T-helper 2 cell treated with Interferon-gamma antibody and Interleukin-4, amounts not matched to agents 100 ng/mL and 5 ng/mL, for 36 hours (primary cell): ENCODE measurements at regions not wholly inside any gene's neighbourhood (a gene's known extent, or its start where the extent isn't known, plus 50 kb on each side); places are given as distances from the start of the nearest gene placed in this dataset.
"Not testable (repeated sequence)": the region's sequence is repeated elsewhere in the genome, so short reads cannot be mapped to it uniquely, and the experiment has no call there.

Source experiments
- intact Hi-C: fragments of 100-400 bp; cut with micrococcal nuclease; formaldehyde crosslinking; loops from one replicate; pipeline ENCODE4 v1.15.1; 2023

DNA sequence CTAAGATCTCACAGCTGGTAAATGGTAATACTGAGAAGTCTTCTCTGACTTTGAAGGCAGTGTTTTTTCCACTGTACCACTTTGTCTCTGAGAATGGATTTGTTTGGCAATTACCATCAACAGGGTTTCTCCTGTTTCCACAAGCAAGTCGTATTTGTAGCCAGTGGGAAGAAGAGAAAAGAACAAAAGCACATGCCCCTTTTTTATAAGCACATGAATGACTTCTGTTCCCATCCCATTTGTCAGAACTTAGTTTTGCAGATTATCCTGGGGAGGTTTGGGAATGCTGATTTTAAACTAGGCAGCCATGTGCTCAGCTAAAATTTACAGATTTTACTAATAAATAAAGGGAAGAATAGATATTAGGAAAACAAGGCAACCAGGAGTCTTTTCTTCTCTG is 92.9 kb upstream of the ZSWIM2 start:
- intact Hi-C loops: no loop called here

DNA sequence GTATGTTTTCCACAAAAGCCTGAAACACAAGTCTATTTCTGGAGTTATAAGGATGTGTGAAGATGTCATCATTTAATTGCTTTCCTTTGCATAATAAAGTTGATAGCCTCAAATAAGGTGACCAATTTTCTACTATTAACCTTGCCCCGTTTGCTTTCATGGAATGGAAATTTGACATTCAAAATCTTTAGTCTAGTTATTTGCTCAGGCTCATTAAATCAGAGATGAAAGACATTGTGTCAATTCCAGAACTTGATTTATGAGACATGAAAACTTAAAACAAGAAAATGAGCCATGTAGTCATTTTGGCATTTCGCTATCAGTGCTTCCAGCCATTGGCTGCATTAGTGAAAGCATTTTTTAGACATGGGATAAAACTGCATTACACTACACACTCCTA is 91.5 kb upstream of the ZSWIM2 start:
- intact Hi-C loops: no loop called here

DNA sequence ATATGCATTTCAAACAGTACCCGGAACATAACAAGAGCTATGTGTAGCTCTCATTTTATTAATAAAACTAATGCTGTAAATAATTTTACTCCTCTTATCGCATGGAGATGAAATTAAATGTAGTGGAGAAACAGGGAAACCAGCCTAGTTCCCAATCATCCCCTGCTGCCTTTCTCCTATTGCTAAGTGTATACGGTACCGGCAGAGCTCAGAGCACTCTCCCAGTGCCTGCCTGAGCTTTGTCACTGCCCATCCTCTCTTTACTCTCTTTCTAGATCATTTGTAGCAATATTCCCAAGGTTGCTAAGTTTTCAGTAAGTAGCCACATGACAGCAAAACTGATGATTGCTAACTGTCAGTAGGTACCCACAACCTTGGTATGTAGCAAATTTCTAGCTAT is 85.5 kb upstream of the ZSWIM2 start:
- intact Hi-C loops: no loop called here

DNA sequence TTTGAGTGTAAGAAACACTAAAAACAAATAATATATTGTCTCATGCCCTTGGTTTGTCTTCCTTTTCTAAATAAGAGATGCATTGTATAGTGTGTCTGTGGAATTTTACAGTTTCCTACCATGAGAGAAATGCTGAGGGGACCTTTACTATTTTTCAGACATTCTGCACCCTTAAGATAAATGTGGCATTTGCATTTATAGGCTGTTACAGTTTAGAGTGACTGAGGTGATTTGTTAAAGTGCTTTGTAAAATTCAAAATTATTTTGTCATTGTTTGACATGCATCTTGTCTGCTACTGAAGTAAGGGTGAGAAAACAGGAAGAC is 78.9 kb upstream of the ZSWIM2 start:
- intact Hi-C loops: no loop called here

DNA sequence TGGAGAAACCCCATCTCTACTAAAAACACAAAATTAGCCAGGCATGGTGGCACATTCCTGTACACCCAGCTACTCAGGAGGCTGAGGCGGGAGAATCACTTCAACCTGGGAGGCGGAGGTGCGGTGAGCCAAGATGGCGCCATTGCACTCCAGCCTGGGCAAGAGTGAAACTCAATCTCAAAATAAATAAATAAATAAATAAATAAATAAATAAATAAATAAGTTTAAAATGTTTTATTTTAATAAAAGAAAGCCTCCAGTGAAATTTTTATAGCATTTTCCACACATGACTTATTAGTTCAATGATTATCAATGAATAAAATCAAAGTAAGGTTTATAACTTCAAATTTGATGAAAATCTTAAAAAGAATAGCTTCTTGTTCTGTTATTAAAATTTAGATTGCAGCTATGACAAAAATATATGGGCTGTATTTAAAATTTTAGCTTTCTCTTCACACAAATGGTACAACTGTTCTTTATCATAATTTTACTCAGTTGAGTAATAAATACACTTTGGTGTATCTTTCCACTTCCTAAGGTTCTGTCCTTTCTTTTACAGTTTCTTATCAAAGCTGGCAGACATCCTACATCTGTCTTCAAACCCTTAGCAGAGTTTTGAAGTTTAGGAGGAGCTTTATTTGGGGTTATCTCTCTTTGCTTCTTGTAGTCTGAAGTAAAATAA is 78.4 kb upstream of the ZSWIM2 start:
- intact Hi-C loops: no loop called here

DNA sequence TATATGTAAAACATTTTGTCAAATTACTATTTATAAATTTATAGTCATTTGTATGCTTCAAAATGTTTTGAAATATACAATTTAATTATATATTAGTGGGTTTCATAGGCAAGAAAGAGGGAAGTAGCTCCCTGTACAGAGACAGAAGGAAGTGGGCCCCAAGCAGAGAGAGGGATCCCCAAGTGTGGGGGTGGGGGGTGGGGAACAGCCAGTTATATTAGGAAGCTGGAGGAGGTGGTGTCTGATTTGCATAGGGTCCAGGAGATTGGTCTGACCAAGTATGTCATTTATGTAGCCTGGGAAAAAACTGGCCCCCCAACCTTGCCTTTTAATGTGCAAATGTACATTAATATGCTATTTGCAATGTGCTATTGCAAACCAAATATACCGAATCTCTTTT is 76.5 kb upstream of the ZSWIM2 start:
- intact Hi-C loops: no loop called here

DNA sequence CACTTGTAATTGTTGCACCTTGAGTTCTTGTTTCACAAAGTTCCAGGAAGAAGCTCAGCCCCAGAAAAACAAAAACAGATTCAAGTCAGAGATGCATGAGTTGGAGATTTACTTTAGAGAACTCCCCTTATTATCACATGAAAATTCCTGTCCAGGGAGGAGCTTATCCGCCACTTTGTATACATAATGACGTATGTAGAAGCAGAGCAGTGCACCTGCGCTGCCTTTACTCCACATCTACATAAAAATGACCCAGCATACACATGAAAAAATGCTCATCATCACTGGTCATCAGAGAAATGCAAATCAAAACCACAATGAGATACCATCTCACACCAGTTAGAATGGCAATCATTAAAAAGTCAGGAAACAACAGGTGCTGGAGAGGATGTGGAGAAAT is 73.3 kb upstream of the ZSWIM2 start:
- intact Hi-C loops: not testable (repeated sequence)

DNA sequence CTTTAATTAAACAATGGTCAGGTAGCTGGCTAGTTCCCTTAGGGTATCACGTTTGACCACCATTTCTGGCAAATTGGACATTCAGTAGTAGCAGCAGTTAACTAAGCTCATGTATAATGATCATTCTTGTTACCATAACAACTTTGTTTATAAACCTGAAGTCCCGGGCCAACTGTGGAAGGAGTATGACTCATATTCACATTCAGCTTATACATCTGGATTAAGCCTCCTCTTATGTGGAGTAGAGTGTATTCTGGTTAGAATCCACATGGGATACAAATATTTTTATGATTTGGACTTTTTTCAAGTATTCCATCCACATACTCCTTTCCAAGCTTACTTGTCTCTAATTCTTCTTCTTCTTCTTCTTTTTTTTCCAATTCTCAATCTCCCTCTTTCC is 70.3 kb upstream of the ZSWIM2 start:
- intact Hi-C loops: no loop called here

DNA sequence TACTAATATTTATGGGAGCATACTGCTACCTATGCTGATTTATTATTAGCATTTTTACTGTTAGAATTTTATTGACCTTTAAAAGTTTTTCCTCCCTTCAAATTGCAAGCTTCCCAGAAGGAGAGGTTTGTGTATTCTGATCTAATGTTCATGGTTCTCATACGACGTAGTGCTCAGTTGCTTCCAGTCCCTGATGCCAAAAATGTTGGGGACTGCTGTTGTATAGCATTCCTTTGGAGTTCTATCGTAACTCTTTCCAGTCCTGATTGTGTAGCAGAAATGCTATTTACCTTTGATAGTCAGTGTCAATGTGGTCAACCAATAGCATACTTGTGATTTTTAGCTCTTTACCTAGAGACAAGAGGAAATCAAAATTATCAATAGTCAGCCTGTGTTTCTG is 69.5 kb upstream of the ZSWIM2 start:
- intact Hi-C loops: no loop called here

DNA sequence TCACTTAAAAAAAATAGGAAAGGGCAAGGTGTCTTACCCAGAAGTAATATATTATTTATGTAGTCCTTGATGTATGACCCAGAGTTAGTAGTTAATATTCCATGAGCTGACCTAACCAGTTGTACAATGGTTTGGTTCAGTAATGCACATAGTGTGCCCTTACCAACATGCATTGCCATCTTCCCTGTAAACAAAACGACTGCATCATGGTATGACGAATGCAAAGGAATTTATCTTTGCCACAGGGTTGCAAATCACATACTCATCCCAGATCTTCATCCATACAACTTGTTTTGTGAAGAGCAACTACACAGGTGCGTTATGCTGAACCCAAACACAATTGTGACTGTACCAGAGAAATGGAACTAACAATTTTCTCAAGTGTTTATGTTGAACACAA is 68.9 kb upstream of the ZSWIM2 start:
- intact Hi-C loops: no loop called here

DNA sequence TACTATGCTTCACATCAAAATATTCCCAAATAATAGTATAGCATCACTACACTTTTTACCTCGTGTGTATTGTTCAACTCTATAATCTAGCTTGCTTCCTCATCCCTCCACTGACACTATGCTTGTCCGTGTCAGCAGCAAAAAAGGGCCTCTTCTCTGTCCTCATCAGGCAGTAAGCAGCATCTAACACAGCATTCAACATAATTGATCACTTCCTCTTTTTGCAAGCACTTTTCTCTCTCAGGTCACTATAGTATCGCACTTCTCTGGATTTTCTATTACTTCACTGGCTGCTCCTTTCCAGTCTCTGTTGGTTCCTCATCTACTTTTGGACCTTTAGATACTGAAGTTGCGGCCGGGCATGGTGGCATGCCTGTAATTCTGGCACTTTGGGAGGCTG is 64.9 kb upstream of the ZSWIM2 start:
- intact Hi-C loops: no loop called here

DNA sequence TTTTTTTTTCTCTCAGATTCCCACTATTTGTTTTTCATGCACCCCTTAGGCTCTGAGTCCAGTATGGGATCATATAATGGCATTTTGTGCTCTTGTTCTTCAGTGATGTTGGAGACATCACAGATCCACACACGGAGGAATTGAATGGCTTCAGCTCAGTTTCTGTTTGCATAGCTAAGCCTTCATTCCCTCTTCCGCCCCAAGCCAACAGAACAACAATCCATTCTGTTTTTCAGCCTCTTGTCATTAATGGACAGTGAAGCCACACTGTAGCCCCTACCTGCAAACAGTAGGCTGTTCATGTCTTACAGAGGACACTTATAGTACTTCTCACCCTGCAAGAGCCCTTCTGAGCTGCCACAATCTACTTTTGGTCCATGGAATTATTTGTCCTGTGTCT is 64.0 kb upstream of the ZSWIM2 start:
- intact Hi-C loops: no loop called here

DNA sequence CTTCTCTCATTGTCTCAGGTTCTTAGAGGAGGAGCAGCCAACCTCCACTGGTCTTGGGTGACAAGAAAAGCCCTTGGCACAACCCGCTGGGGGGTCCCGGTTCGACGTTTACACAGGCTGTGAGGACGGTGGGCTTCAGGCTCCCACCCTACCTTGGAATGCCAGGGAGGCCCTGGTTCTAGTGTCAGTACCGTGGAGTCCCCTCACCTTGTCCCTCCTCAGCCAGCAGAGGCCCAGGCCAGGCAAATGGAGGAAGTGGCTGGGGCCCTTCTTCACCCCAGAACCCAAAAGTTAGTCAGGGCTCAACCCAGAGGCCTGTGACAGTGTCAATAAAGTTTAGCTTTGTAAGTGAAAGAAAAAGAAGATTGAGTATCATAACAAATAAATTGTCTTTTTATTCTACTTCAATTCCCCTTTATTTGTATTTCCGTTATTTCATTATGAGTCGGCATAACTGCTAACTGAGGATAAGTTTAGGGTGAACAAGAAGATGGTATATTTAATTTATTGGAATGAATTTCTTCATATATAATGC is 62.6 kb upstream of the ZSWIM2 start:
- intact Hi-C loops: no loop called here

DNA sequence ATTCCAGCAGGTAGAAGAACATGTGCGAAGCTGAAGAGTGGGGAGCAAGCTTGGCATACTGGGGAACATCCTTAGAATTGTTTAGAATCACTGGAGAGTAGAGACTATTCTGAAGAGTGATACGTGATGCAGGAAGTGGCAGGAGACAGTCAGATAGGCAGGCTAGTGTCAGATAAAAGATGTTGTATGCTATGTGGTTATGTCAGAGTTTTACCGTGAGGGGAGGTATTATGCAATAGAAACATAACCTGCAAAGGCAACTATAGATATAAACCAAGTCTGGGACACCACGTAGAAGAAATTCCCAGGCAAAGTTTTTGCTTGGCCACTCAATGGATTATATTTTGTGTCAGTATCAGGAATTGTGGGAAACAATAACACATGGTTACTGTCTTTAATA is 62.0 kb upstream of the ZSWIM2 start:
- intact Hi-C loops: no loop called here

DNA sequence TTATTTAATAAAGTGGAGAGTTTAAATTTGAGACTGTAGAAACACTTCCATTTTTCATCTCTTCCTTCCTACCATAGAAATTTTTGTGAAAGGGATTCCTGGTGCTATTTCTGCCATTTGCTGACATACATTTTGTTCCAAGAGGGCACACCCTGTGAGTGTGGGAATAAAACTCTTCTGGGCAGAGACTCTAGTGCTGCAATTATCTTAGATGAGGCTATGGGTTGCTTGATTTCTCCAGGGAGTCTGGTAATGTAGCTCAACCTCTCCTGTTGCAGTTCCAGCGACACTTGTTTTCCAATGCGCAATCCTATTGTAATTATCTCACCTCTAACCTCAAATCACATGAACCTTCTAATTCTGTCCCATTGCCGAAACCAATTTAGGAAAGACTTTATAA is 60.1 kb upstream of the ZSWIM2 start:
- intact Hi-C loops: no loop called here

DNA sequence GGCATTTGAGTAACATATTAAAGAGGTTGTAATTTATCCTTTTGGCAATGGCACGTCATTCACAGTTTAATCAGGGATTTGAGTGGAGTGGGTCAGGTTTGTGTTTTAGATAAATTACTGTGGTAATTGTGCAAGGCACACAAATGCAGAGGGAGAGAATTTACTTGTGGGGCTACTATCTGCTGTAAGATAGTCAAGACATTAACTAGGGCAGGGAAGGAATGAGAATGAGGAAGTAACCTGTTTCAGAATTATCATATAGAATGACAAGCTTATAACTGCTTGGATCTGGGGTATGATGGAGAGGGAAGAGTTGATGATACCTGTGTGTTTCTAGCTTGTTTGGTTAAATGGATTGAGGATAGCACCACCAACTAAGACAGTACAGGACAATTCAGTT is 58.9 kb upstream of the ZSWIM2 start:
- intact Hi-C loops: no loop called here

DNA sequence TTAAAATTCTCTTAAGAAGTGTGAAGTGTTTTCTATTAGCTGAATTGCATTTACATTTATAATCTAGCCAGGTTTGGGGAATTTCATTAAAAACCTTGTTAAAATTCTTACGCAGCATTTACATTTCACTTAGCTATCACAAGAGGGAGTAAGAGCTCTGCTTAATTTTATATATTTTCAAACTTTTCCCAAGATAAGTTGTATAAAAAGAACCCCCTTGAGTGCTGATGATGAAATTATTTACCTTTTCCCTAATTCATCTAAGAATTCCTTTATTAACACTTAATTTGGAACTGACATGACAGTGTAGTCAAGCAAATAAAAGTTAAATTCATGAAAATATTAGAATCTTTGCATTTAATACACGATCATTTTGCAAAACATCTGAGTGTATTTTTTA is 54.2 kb upstream of the ZSWIM2 start:
- intact Hi-C loops: no loop called here
